ENCODE measurements at regions not wholly inside any gene's neighbourhood (a gene's known extent, or its start where the extent isn't known, plus 50 kb on each side); places are given as distances from the start of the nearest gene placed in this dataset.

- DNase-seq: no peak
- no TSS peak for BruUV-seq (replicated peaks)
- peaks cover 8% of the 10 kb centered on the region for H3K9me3 ChIP-seq (ENCODE audit: control insufficient read depth, insufficient read depth, low read length)
- H2AK9ac ChIP-seq (replicated peaks; ENCODE audit: low read depth, low read length, poor library complexity): no peak overlapping the region
- dilution Hi-C loops (cut with HindIII; ENCODE audit: low sequenced_read_pairs, unreplicated experiment) (no loop called here), in situ Hi-C loops (cut with MboI; ENCODE audit: low sequenced_read_pairs) (no loop called here), intact Hi-C loops (cut with micrococcal nuclease) (no loop called here)
- H4K91ac ChIP-seq (ENCODE audit: insufficient read depth, low read depth, low read length): no peak overlapping the region
- H4K20me1 ChIP-seq (ENCODE audit: insufficient read depth, low read length): no peaks in the 10 kb centered on the region
- no peaks in the 10 kb centered on the region for H3K4me1 ChIP-seq (ENCODE audit: control insufficient read depth, insufficient read depth, low read length)
- no peak overlapping the region for H3K9ac ChIP-seq (ENCODE audit: low read depth, low read length)
- H3K4me3 ChIP-seq (ENCODE audit: insufficient read depth, low read depth, low read length): no peak overlapping the region
- no peak overlapping the region for H4K5ac ChIP-seq (ENCODE audit: low read depth, low read length)
- H3K36me3 ChIP-seq (ENCODE audit: control insufficient read depth, insufficient read depth, low read length): no peaks in the 10 kb centered on the region
- H3K56ac ChIP-seq (ENCODE audit: extremely low read depth, insufficient read depth, low read length): no peak overlapping the region
- WGBS, 2 experiments (ENCODE audit: extremely low coverage in 2 of 2, insufficient read length in 1 of 2): 100% methylated on average over 1 of the region's 1 CpG; no CpG with 5 or more reads in 1 of the 2 experiments
- H2AK5ac ChIP-seq (ENCODE audit: low read depth, low read length): no peak overlapping the region
- no peak overlapping the region for H3K27ac ChIP-seq (ENCODE audit: insufficient read depth, low read length)
- no peak overlapping the region for H3K18ac ChIP-seq (ENCODE audit: low read depth, low read length)
- no peak overlapping the region for H3K14ac ChIP-seq (replicated peaks; ENCODE audit: low read depth, low read length)
- H3K23ac ChIP-seq (ENCODE audit: low read depth, low read length): no peak overlapping the region
- H2BK15ac ChIP-seq (ENCODE audit: low read depth, low read length): no peak overlapping the region
- H3K9me1 ChIP-seq (ENCODE audit: insufficient read depth, low read length): no peaks in the 10 kb centered on the region
- no peak overlapping the region for H2BK120ac ChIP-seq (ENCODE audit: low read depth, low read length)
- TF ChIP-seq CHD1 (IDR thresholded peaks at IDR 0.05; ENCODE audit: low read depth, low read length) (no peak), SMC3 (IDR thresholded peaks at IDR 0.05; ENCODE audit: low read depth, low read length) (no peak), USF2 (IDR thresholded peaks at IDR 0.05; ENCODE audit: low read depth, low read length) (no peak), NFE2L2 (IDR thresholded peaks at IDR 0.05; ENCODE audit: low read depth, low read length) (no peak), CTCF (conservative IDR thresholded peaks at IDR 0.05; ENCODE audit: low read depth, low read length) (no peak), RFX5 (IDR thresholded peaks at IDR 0.05; ENCODE audit: low read depth, low read length) (no peak), MXI1 (IDR thresholded peaks at IDR 0.05; ENCODE audit: borderline replicate concordance, low read depth, low read length) (no peak), POLR2A (IDR thresholded peaks at IDR 0.05; ENCODE audit: low read depth, low read length) (no peak), MAFK (IDR thresholded peaks at IDR 0.05; ENCODE audit: low read depth, low read length) (no peak), BHLHE40 (IDR thresholded peaks at IDR 0.05; ENCODE audit: low read depth, low read length) (no peak), CEBPB (IDR thresholded peaks at IDR 0.05; ENCODE audit: low read depth, low read length) (no peak), RCOR1 (IDR thresholded peaks at IDR 0.05; ENCODE audit: insufficient replicate concordance, low read length) (no peak), MAZ (IDR thresholded peaks at IDR 0.05; ENCODE audit: borderline replicate concordance, low read depth, low read length) (no peak), ELK1 (IDR thresholded peaks at IDR 0.05; ENCODE audit: borderline replicate concordance, low read depth, low read length) (no peak), FOS (IDR thresholded peaks at IDR 0.05; ENCODE audit: low read depth, low read length) (no peak)
- H3K4ac ChIP-seq (ENCODE audit: low read depth, low read length): no peak overlapping the region
- H4K8ac ChIP-seq (ENCODE audit: low read depth in 2 of 2, low read length in 2 of 2): no peak overlapping the region
- no peak overlapping the region for H2BK20ac ChIP-seq (ENCODE audit: low read depth, low read length)
- ChIA-PET CTCF (no interaction called here), POLR2A (ENCODE audit: unreplicated experiment) (no interaction called here)
- H2BK5ac ChIP-seq (ENCODE audit: low read depth, low read length, poor library complexity, severe bottlenecking): no peak overlapping the region
- H3K4me2 ChIP-seq (ENCODE audit: low read depth, low read length): no peak overlapping the region
- ATAC-seq (ENCODE audit: low read depth): no peak
- no peaks in the 10 kb centered on the region for H3K27me3 ChIP-seq (ENCODE audit: control insufficient read depth, insufficient read depth, low read length)
- H2AFZ ChIP-seq (replicated peaks; ENCODE audit: low read length, poor library complexity): no peak overlapping the region
- no peaks in the 10 kb centered on the region for H3K79me1 ChIP-seq (ENCODE audit: low read depth in 1 of 2, low read length in 2 of 2)
These were observed 187.3 kb downstream of the HTR1A start for GRCh38 chr5:63774939-63775338.

All from IMR-90 (cell line).